Stimulated activated naive CD8-positive, alpha-beta T cell treated with anti-CD3 and anti-CD28 coated beads, Interleukin-15, Interleukin-2, amounts not matched to agents 100 ng/mL and 50 ng/mL, for 24 hours (primary cell): ENCODE measurements at regions not wholly inside any gene's neighbourhood (a gene's known extent, or its start where the extent isn't known, plus 50 kb on each side); places are given as distances from the start of the nearest gene placed in this dataset.

ENCODE experiments used
- H3K27ac Mint-ChIP-seq: one replicate; pipeline ENCODE4 v1.8.0; 2021; ENCODE audit warnings: mild to moderate bottlenecking, mixed read lengths
- H3K27me3 Mint-ChIP-seq: one replicate; pipeline ENCODE4 v1.8.0; 2021; ENCODE audit warnings: mixed read lengths
- H3K36me3 Mint-ChIP-seq: one replicate; pipeline ENCODE4 v1.8.0; 2021; ENCODE audit warnings: low read depth, mixed read lengths
- H3K4me1 Mint-ChIP-seq: one replicate; pipeline ENCODE4 v1.8.0; 2021; ENCODE audit warnings: low read depth, mixed read lengths
- H3K4me3 Mint-ChIP-seq: one replicate; pipeline ENCODE4 v1.8.0; 2021; ENCODE audit warnings: mild to moderate bottlenecking, mixed read lengths
- H3K9me3 Mint-ChIP-seq: one replicate; pipeline ENCODE4 v1.8.0; 2021; ENCODE audit warnings: mixed read lengths

- no peaks in the 10 kb centered on the region for H3K4me1 Mint-ChIP-seq
- no peak overlapping the region for H3K4me3 Mint-ChIP-seq
- H3K36me3 Mint-ChIP-seq: no peaks in the 10 kb centered on the region
- no peaks in the 10 kb centered on the region for H3K27me3 Mint-ChIP-seq
- no peak overlapping the region for H3K27ac Mint-ChIP-seq
- H3K9me3 Mint-ChIP-seq: no peaks in the 10 kb centered on the region
These were observed 132.6 kb upstream of the CEP162 start for GRCh38 chr6:84360039-84360438.

- Mint-ChIP-seq H3K27ac (no peak overlapping the region), H3K9me3 (no peaks in the 10 kb centered on the region), H3K27me3 (no peaks in the 10 kb centered on the region), H3K36me3 (no peaks in the 10 kb centered on the region), H3K4me3 (no peak overlapping the region), H3K4me1 (no peaks in the 10 kb centered on the region)
These were observed 131.1 kb upstream of the CEP162 start for GRCh38 chr6:84358581-84358980.

- Mint-ChIP-seq H3K36me3 (no peaks in the 10 kb centered on the region), H3K9me3 (no peaks in the 10 kb centered on the region), H3K27me3 (peaks cover 2% of the 10 kb centered on the region), H3K4me3 (no peak overlapping the region), H3K4me1 (no peaks in the 10 kb centered on the region), H3K27ac (no peak overlapping the region)
These were observed 130.2 kb upstream of the CEP162 start for GRCh38 chr6:84357631-84358030.

GRCh38 chr6:84356907-84357306, 129.5 kb upstream of the CEP162 start:
- H3K36me3 Mint-ChIP-seq: no peaks in the 10 kb centered on the region
- no peak overlapping the region for H3K4me3 Mint-ChIP-seq
- no peaks in the 10 kb centered on the region for H3K4me1 Mint-ChIP-seq
- peaks cover 3% of the 10 kb centered on the region for H3K27me3 Mint-ChIP-seq
- H3K27ac Mint-ChIP-seq: no peak overlapping the region
- no peaks in the 10 kb centered on the region for H3K9me3 Mint-ChIP-seq

GRCh38 chr6:84353459-84354423, 126.3 kb upstream of the CEP162 start:
- Mint-ChIP-seq H3K4me3 (no peak overlapping the region), H3K9me3 (no peaks in the 10 kb centered on the region), H3K36me3 (no peaks in the 10 kb centered on the region), H3K27me3 (peaks cover 3% of the 10 kb centered on the region), H3K27ac (no peak overlapping the region), H3K4me1 (no peaks in the 10 kb centered on the region)

GRCh38 chr6:84350397-84350796, 123.0 kb upstream of the CEP162 start:
- H3K36me3 Mint-ChIP-seq: no peaks in the 10 kb centered on the region
- H3K4me1 Mint-ChIP-seq: no peaks in the 10 kb centered on the region
- no peak overlapping the region for H3K4me3 Mint-ChIP-seq
- H3K27ac Mint-ChIP-seq: no peak overlapping the region
- no peaks in the 10 kb centered on the region for H3K9me3 Mint-ChIP-seq
- H3K27me3 Mint-ChIP-seq: peaks cover 3% of the 10 kb centered on the region

GRCh38 chr6:84349542-84349941, 122.1 kb upstream of the CEP162 start:
- Mint-ChIP-seq H3K27me3 (peaks cover 3% of the 10 kb centered on the region), H3K4me1 (no peaks in the 10 kb centered on the region), H3K36me3 (no peaks in the 10 kb centered on the region), H3K4me3 (no peak overlapping the region), H3K27ac (no peak overlapping the region), H3K9me3 (no peaks in the 10 kb centered on the region)

- Mint-ChIP-seq H3K27ac (no peak overlapping the region), H3K27me3 (peaks cover 3% of the 10 kb centered on the region), H3K4me1 (no peaks in the 10 kb centered on the region), H3K36me3 (no peaks in the 10 kb centered on the region), H3K4me3 (no peak overlapping the region), H3K9me3 (no peaks in the 10 kb centered on the region)
These were observed 121.4 kb upstream of the CEP162 start for GRCh38 chr6:84348801-84349200.

GRCh38 chr6:84346372-84346771, 118.9 kb upstream of the CEP162 start:
- no peak overlapping the region for H3K4me3 Mint-ChIP-seq
- no peaks in the 10 kb centered on the region for H3K4me1 Mint-ChIP-seq
- no peak overlapping the region for H3K27ac Mint-ChIP-seq
- H3K27me3 Mint-ChIP-seq: no peaks in the 10 kb centered on the region
- no peaks in the 10 kb centered on the region for H3K9me3 Mint-ChIP-seq
- H3K36me3 Mint-ChIP-seq: no peaks in the 10 kb centered on the region

GRCh38 chr6:84344005-84344404, 116.6 kb upstream of the CEP162 start:
- H3K4me3 Mint-ChIP-seq: no peak overlapping the region
- H3K36me3 Mint-ChIP-seq: no peaks in the 10 kb centered on the region
- H3K9me3 Mint-ChIP-seq: peaks cover 7% of the 10 kb centered on the region

GRCh38 chr6:84340422-84340821, 113.0 kb upstream of the CEP162 start:
- H3K27ac Mint-ChIP-seq: no peak overlapping the region
- H3K4me1 Mint-ChIP-seq: no peaks in the 10 kb centered on the region
- peaks cover 3% of the 10 kb centered on the region for H3K27me3 Mint-ChIP-seq
- peaks cover 21% of the 10 kb centered on the region for H3K9me3 Mint-ChIP-seq
- H3K36me3 Mint-ChIP-seq: no peaks in the 10 kb centered on the region
- no peak overlapping the region for H3K4me3 Mint-ChIP-seq

More at GRCh38 chr6:84344005-84344404, 116.6 kb upstream of the CEP162 start:
- no peak overlapping the region for H3K27ac Mint-ChIP-seq
- H3K27me3 Mint-ChIP-seq: peaks cover under 1% of the 10 kb centered on the region
- H3K4me1 Mint-ChIP-seq: no peaks in the 10 kb centered on the region

- H3K9me3 Mint-ChIP-seq: peaks cover 15% of the 10 kb centered on the region
- no peak overlapping the region for H3K4me3 Mint-ChIP-seq
- H3K4me1 Mint-ChIP-seq: no peaks in the 10 kb centered on the region
- H3K36me3 Mint-ChIP-seq: no peaks in the 10 kb centered on the region
- H3K27me3 Mint-ChIP-seq: peaks cover under 1% of the 10 kb centered on the region
- H3K27ac Mint-ChIP-seq: no peak overlapping the region
These were observed 106.4 kb upstream of the CEP162 start for GRCh38 chr6:84333842-84334241.

- H3K27me3 Mint-ChIP-seq: no peaks in the 10 kb centered on the region
- no peaks in the 10 kb centered on the region for H3K36me3 Mint-ChIP-seq
- no peaks in the 10 kb centered on the region for H3K4me1 Mint-ChIP-seq
- H3K4me3 Mint-ChIP-seq: no peak overlapping the region
- H3K27ac Mint-ChIP-seq: no peak overlapping the region
- peaks cover 9% of the 10 kb centered on the region for H3K9me3 Mint-ChIP-seq
These were observed 104.9 kb upstream of the CEP162 start for GRCh38 chr6:84332139-84333034.

- no peak overlapping the region for H3K27ac Mint-ChIP-seq
- no peak overlapping the region for H3K4me3 Mint-ChIP-seq
- H3K9me3 Mint-ChIP-seq: peaks cover under 1% of the 10 kb centered on the region
- no peaks in the 10 kb centered on the region for H3K27me3 Mint-ChIP-seq
- no peaks in the 10 kb centered on the region for H3K36me3 Mint-ChIP-seq
- H3K4me1 Mint-ChIP-seq: no peaks in the 10 kb centered on the region
These were observed 102.9 kb upstream of the CEP162 start for GRCh38 chr6:84330325-84330724.

GRCh38 chr6:84329516-84329915, 102.1 kb upstream of the CEP162 start:
- Mint-ChIP-seq H3K9me3 (no peaks in the 10 kb centered on the region), H3K4me1 (no peaks in the 10 kb centered on the region), H3K4me3 (no peak overlapping the region), H3K36me3 (no peaks in the 10 kb centered on the region), H3K27me3 (no peaks in the 10 kb centered on the region), H3K27ac (no peak overlapping the region)
